Endothelial cell (in vitro differentiated cells): ENCODE measurements at regions not wholly inside any gene's neighbourhood (a gene's known extent, or its start where the extent isn't known, plus 50 kb on each side); places are given as distances from the start of the nearest gene placed in this dataset.

Experiments
- DNase-seq: peaks from one replicate; pipeline ENCODE4 v3.0.0; 2021; ENCODE audit warnings: low spot score
- H3K27ac Mint-ChIP-seq: one replicate; pipeline ENCODE4 v1.8.0; 2021; ENCODE audit warnings: mixed read lengths, inconsistent platforms; ENCODE audit not compliant: unreplicated experiment
- H3K27me3 Mint-ChIP-seq: one replicate; pipeline ENCODE4 v1.8.0; 2021; ENCODE audit warnings: mild to moderate bottlenecking, moderate library complexity, mixed read lengths, inconsistent platforms; ENCODE audit not compliant: unreplicated experiment
- H3K36me3 Mint-ChIP-seq: one replicate; pipeline ENCODE4 v1.8.0; 2021; ENCODE audit warnings: mild to moderate bottlenecking, low read depth, mixed read lengths, inconsistent platforms; ENCODE audit not compliant: unreplicated experiment
- H3K4me1 Mint-ChIP-seq: one replicate; pipeline ENCODE4 v1.8.0; 2021; ENCODE audit warnings: mild to moderate bottlenecking, mixed read lengths, inconsistent platforms; ENCODE audit not compliant: unreplicated experiment
- H3K4me3 Mint-ChIP-seq: one replicate; pipeline ENCODE4 v1.8.0; 2021; ENCODE audit warnings: mild to moderate bottlenecking, mixed read lengths, inconsistent platforms; ENCODE audit not compliant: unreplicated experiment
- H3K9me3 Mint-ChIP-seq: one replicate; pipeline ENCODE4 v1.8.0; 2021; ENCODE audit warnings: mixed read lengths, inconsistent platforms; ENCODE audit not compliant: unreplicated experiment
- CTCF ChIP-seq: fragments of 200-600 bp; sonication (generic); IDR thresholded peaks from one replicate; pipeline ENCODE4 v1.5.0; 2021; ENCODE audit warnings: antibody characterized with exemption; ENCODE audit not compliant: unreplicated experiment

- H3K4me1 Mint-ChIP-seq = no peaks in the 10 kb centered on the region
- no peak overlapping the region for H3K27ac Mint-ChIP-seq
- no peak for TF ChIP-seq CTCF
- no peak for DNase-seq
- no peaks in the 10 kb centered on the region for H3K27me3 Mint-ChIP-seq
- H3K9me3 Mint-ChIP-seq = peaks cover 17% of the 10 kb centered on the region
- H3K4me3 Mint-ChIP-seq = no peak overlapping the region
- no peaks in the 10 kb centered on the region for H3K36me3 Mint-ChIP-seq
Observed at GRCh38 chr10:85457191-85457590, 909.4 kb downstream of the GRID1 start.

- Mint-ChIP-seq H3K27ac (no peak overlapping the region), H3K27me3 (no peaks in the 10 kb centered on the region), H3K4me3 (no peak overlapping the region), H3K4me1 (no peaks in the 10 kb centered on the region), H3K36me3 (no peaks in the 10 kb centered on the region), H3K9me3 (peaks cover 17% of the 10 kb centered on the region)
- DNase-seq = no peak
- no peak for TF ChIP-seq CTCF
Observed at GRCh38 chr10:85458324-85458723, 908.3 kb downstream of the GRID1 start.

- Mint-ChIP-seq H3K4me3 (no peak overlapping the region), H3K9me3 (peaks cover 9% of the 10 kb centered on the region), H3K27me3 (no peaks in the 10 kb centered on the region), H3K4me1 (no peaks in the 10 kb centered on the region), H3K36me3 (no peaks in the 10 kb centered on the region), H3K27ac (no peak overlapping the region)
- no peak for DNase-seq
- no peak for TF ChIP-seq CTCF
Observed at GRCh38 chr10:85459906-85460305, 906.7 kb downstream of the GRID1 start.

GRCh38 chr10:85464336-85464735, 902.3 kb downstream of the GRID1 start:
- Mint-ChIP-seq H3K4me1 (no peaks in the 10 kb centered on the region), H3K36me3 (no peaks in the 10 kb centered on the region), H3K27ac (no peak overlapping the region), H3K27me3 (no peaks in the 10 kb centered on the region), H3K4me3 (no peak overlapping the region), H3K9me3 (no peaks in the 10 kb centered on the region)
- TF ChIP-seq CTCF = no peak
- DNase-seq = no peak

GRCh38 chr10:85477979-85478378, 888.6 kb downstream of the GRID1 start:
- TF ChIP-seq CTCF = no peak
- Mint-ChIP-seq H3K27ac (no peak overlapping the region), H3K9me3 (no peaks in the 10 kb centered on the region), H3K27me3 (no peaks in the 10 kb centered on the region), H3K4me1 (no peaks in the 10 kb centered on the region), H3K4me3 (no peak overlapping the region), H3K36me3 (no peaks in the 10 kb centered on the region)
- DNase-seq = no peak
